ENCODE measurements at regions not wholly inside any gene's neighbourhood (a gene's known extent, or its start where the extent isn't known, plus 50 kb on each side); places are given as distances from the start of the nearest gene placed in this dataset.

DNA sequence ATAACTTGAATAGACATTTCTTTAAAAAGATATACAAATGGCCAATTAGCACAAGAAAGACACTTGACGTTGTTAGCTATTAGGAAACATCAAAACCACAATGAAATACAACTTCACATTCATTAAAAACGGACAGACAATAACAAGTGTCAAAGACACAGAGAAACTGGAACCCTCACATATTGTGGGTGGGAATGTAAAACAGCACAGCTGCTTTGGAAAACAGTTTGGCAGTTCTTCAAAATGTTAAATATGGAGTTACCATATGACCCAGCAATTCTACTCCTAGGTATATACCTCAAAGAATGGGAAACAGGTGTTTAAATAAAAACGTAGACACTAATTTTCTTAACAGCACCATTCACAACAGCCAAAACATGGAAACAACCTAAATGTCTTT, 100.5 kb upstream of the SLC22A23 start:
- TF ChIP-seq POLR2AphosphoS5 (IDR thresholded peaks at IDR 0.05; ENCODE audit: low read length) (no peak), RCOR1 (conservative IDR thresholded peaks at IDR 0.05; ENCODE audit: low read depth, low read length) (no peak), TAF1 (IDR thresholded peaks at IDR 0.05; ENCODE audit: borderline replicate concordance, low read depth, low read length) (no peak), IKZF2 (IDR thresholded peaks at IDR 0.05) (no peak), CTCF (IDR thresholded peaks at IDR 0.05 in 2 of 3, conservative IDR thresholded peaks at IDR 0.05 in 1 of 3; ENCODE audit: control insufficient read depth in 2 of 3, extremely low read depth in 1 of 3, insufficient read depth in 1 of 3, low read depth in 3 of 3, low read length in 3 of 3) (no peak), NR2C2 (IDR thresholded peaks at IDR 0.05; ENCODE audit: borderline replicate concordance, control insufficient read depth, insufficient read length, low read depth) (no peak), POLR2A (IDR thresholded peaks at IDR 0.05; ENCODE audit: low read depth, low read length) (no peak), SP1 (IDR thresholded peaks at IDR 0.05; ENCODE audit: low read depth, low read length) (no peak), BACH1 (IDR thresholded peaks at IDR 0.05; ENCODE audit: borderline replicate concordance) (no peak), HDAC2 (IDR thresholded peaks at IDR 0.05) (no peak), ZBTB40 (IDR thresholded peaks at IDR 0.05; ENCODE audit: borderline replicate concordance) (no peak), ZSCAN29 (IDR thresholded peaks at IDR 0.05) (no peak)

Data from GM12878 (cell line).